Gastrocnemius medialis (tissue), 4 donors: ENCODE measurements at regions not wholly inside any gene's neighbourhood (a gene's known extent, or its start where the extent isn't known, plus 50 kb on each side); places are given as distances from the start of the nearest gene placed in this dataset.

Source experiments
- ATAC-seq, 2 donors: fragments of 150-250 bp; one replicate each; pipeline ENCODE4 v1.9.1; 2016
- DNase-seq, 2 donors: peaks; one replicate each; pipeline ENCODE4 v3.0.0-alpha.2; 2019
- H3K27ac ChIP-seq, 4 donors: fragments of 200-600 bp; sonication (generic); 1 replicate in 1 of 4; 2 replicates in 3 of 4; pipeline ENCODE4 v1.5.1; 2016 to 2018; ENCODE audit warnings: mild to moderate bottlenecking in 2 of 4, moderate library complexity in 1 of 4
- H3K27me3 ChIP-seq, 3 donors: fragments of 200-600 bp; sonication (generic) in 2 of 3; 1 replicate in 1 of 3; 2 replicates in 2 of 3; pipeline versions ENCODE4 v1.5.1 to v1.6.0; 2016 to 2019; ENCODE audit warnings: mild to moderate bottlenecking in 1 of 3, moderate library complexity in 1 of 3
- H3K36me3 ChIP-seq, 2 donors: fragments of 200-600 bp; sonication (generic) in 1 of 2; one replicate each; pipeline ENCODE4 v1.5.1; 2017 to 2018
- H3K4me1 ChIP-seq, 2 donors: fragments of 200-600 bp; sonication (generic) in 1 of 2; one replicate each; pipeline ENCODE4 v1.5.1; 2016 to 2017; ENCODE audit warnings: mild to moderate bottlenecking in 2 of 2
- H3K4me3 ChIP-seq, 4 donors: fragments of 200-600 bp; sonication (generic) in 3 of 4; 1 replicate in 1 of 4; 2 replicates in 3 of 4; pipeline ENCODE4 v1.5.1; 2016 to 2019; ENCODE audit warnings: mild to moderate bottlenecking in 2 of 4
- H3K9me3 ChIP-seq, 3 donors: fragments of 200-600 bp; sonication (generic) in 2 of 3; 1 replicate in 1 of 3; 2 replicates in 2 of 3; pipeline ENCODE4 v1.5.1; 2016 to 2019
- CTCF ChIP-seq, 5 experiments: fragments of 450-650 bp in 3 of 5; fragments of 200-600 bp in 2 of 5; sonication (generic) in 2 of 5; IDR thresholded peaks in 4 of 5; conservative IDR thresholded peaks in 1 of 5; 1 replicate in 4 of 5; 2 replicates in 1 of 5; pipeline ENCODE4 v1.5.1; 2016 to 2019; ENCODE audit warnings: antibody characterized with exemption in 5 of 5, mild to moderate bottlenecking in 3 of 5, moderate library complexity in 3 of 5
- POLR2A ChIP-seq, 2 donors: fragments of 450-650 bp; IDR thresholded peaks; one replicate each; pipeline ENCODE4 v1.6.1; 2017; ENCODE audit warnings: antibody characterized with exemption in 2 of 2, mild to moderate bottlenecking in 2 of 2, moderate library complexity in 2 of 2
- in situ Hi-C, 4 donors: fragments of 200-750 bp; cut with MboI; loops; one replicate each; pipeline versions ENCODE4 v1.15.0 to v1.8.0; 2017; ENCODE audit warnings: low sequenced_read_pairs in 4 of 4
- intact Hi-C: fragments of 100-400 bp; cut with DNase I; formaldehyde crosslinking; loops from one replicate; pipeline ENCODE4 v1.15.1; 2023; ENCODE audit warnings: low total_unique reads

GRCh38 chrX:7412840-7413239, 264.9 kb upstream of the PUDP start:
- no peaks in the 10 kb centered on the region for H3K9me3 ChIP-seq
- ATAC-seq (no peak), DNase-seq (no peak)
- H3K27ac ChIP-seq, result no peak overlapping the region
- H3K27me3 ChIP-seq, result no peaks in the 10 kb centered on the region
- intact Hi-C loops (no loop called here), in situ Hi-C loops (no loop called here)
- no peaks in the 10 kb centered on the region for H3K36me3 ChIP-seq
- H3K4me3 ChIP-seq, result no peak overlapping the region
- H3K4me1 ChIP-seq, result no peaks in the 10 kb centered on the region
- TF ChIP-seq POLR2A (IDR thresholded peaks at IDR 0.05) (no peak), CTCF (IDR thresholded peaks at IDR 0.05 in 4 of 5, conservative IDR thresholded peaks at IDR 0.05 in 1 of 5) (no peak)

GRCh38 chrX:7409866-7410265, 261.9 kb upstream of the PUDP start:
- Histone ChIP-seq H3K9me3 (no peaks in the 10 kb centered on the region), H3K27me3 (no peaks in the 10 kb centered on the region), H3K4me3 (no peak overlapping the region), H3K4me1 (no peaks in the 10 kb centered on the region), H3K36me3 (no peaks in the 10 kb centered on the region), H3K27ac (no peak overlapping the region)
- no peak for TF ChIP-seq POLR2A (IDR thresholded peaks at IDR 0.05)
- no peak for TF ChIP-seq CTCF (IDR thresholded peaks at IDR 0.05 in 4 of 5, conservative IDR thresholded peaks at IDR 0.05 in 1 of 5)
- DNase-seq, result no peak
- intact Hi-C loops (no loop called here), in situ Hi-C loops (no loop called here)
- ATAC-seq, result no peak

- Histone ChIP-seq H3K27ac (no peak overlapping the region), H3K27me3 (no peaks in the 10 kb centered on the region), H3K9me3 (no peaks in the 10 kb centered on the region), H3K36me3 (no peaks in the 10 kb centered on the region), H3K4me1 (no peaks in the 10 kb centered on the region), H3K4me3 (no peak overlapping the region)
- DNase-seq (no peak), ATAC-seq (no peak)
- TF ChIP-seq POLR2A (IDR thresholded peaks at IDR 0.05) (no peak), CTCF (IDR thresholded peaks at IDR 0.05 in 4 of 5, conservative IDR thresholded peaks at IDR 0.05 in 1 of 5) (no peak)
- in situ Hi-C loops, result no loop called here
- intact Hi-C loops, result no loop called here
These were observed 251.4 kb upstream of the PUDP start for GRCh38 chrX:7399373-7399772.

- TF ChIP-seq POLR2A (IDR thresholded peaks at IDR 0.05), result no peak
- no peak for TF ChIP-seq CTCF (IDR thresholded peaks at IDR 0.05 in 4 of 5, conservative IDR thresholded peaks at IDR 0.05 in 1 of 5)
These were observed 242.5 kb upstream of the PUDP start for GRCh38 chrX:7390441-7390840.

GRCh38 chrX:7389576-7389975, 241.6 kb upstream of the PUDP start:
- H3K27me3 ChIP-seq, result no peaks in the 10 kb centered on the region
- no peak overlapping the region for H3K27ac ChIP-seq
- H3K9me3 ChIP-seq, result no peaks in the 10 kb centered on the region
- in situ Hi-C loops (no loop called here), intact Hi-C loops (no loop called here)
- H3K4me1 ChIP-seq, result no peaks in the 10 kb centered on the region
- ATAC-seq (no peak), DNase-seq (no peak)
- TF ChIP-seq POLR2A (IDR thresholded peaks at IDR 0.05) (no peak), CTCF (IDR thresholded peaks at IDR 0.05 in 4 of 5, conservative IDR thresholded peaks at IDR 0.05 in 1 of 5) (no peak)
- no peaks in the 10 kb centered on the region for H3K36me3 ChIP-seq
- no peak overlapping the region for H3K4me3 ChIP-seq

More at GRCh38 chrX:7390441-7390840, 242.5 kb upstream of the PUDP start:
- H3K4me3 ChIP-seq, result no peak overlapping the region
- no peaks in the 10 kb centered on the region for H3K36me3 ChIP-seq
- H3K27ac ChIP-seq, result no peak overlapping the region
- H3K9me3 ChIP-seq, result no peaks in the 10 kb centered on the region
- H3K4me1 ChIP-seq, result no peaks in the 10 kb centered on the region
- in situ Hi-C loops (no loop called here), intact Hi-C loops (no loop called here)
- DNase-seq, result no peak
- no peaks in the 10 kb centered on the region for H3K27me3 ChIP-seq
- ATAC-seq, result no peak
